ENCODE measurements at regions not wholly inside any gene's neighbourhood (a gene's known extent, or its start where the extent isn't known, plus 50 kb on each side); places are given as distances from the start of the nearest gene placed in this dataset.

- H3K27ac ChIP-seq (ENCODE audit: low read depth in 1 of 2, low read length in 2 of 2): no peak overlapping the region
- Mint-ChIP-seq H3K9me3 (peaks cover 0 to 5% (median 0%) of the 10 kb centered on the region in 7 donors), H3K4me1 (no peaks in the 10 kb centered on the region), H3K27me3 (ENCODE audit: low read depth in 3 of 3) (peaks cover 0 to 2% (median 0%) of the 10 kb centered on the region in 3 donors), H3K27ac (no peak overlapping the region), H3K36me3 (no peaks in the 10 kb centered on the region), H3K4me3 (no peak overlapping the region)
- intact Hi-C loops (cut with micrococcal nuclease): no loop called here
- no peaks in the 10 kb centered on the region for H3K9me3 ChIP-seq (replicated peaks in 1 of 2; ENCODE audit: control insufficient read depth in 1 of 2, insufficient read depth in 1 of 2, low read length in 2 of 2)
- H4K20me1 ChIP-seq (ENCODE audit: insufficient read depth, low read length): no peaks in the 10 kb centered on the region
- WGBS (ENCODE audit: insufficient coverage): no CpG with 5 or more reads among the region's 3 CpGs
- no peaks in the 10 kb centered on the region for H3K4me1 ChIP-seq (ENCODE audit: control insufficient read depth in 1 of 2, insufficient read depth in 2 of 2, low read length in 2 of 2)
- H3K27me3 ChIP-seq (ENCODE audit: control insufficient read depth in 2 of 2, insufficient read depth in 2 of 2, low read length in 2 of 2): no peaks in the 10 kb centered on the region
- H3K4me3 ChIP-seq (replicated peaks in 1 of 3; ENCODE audit: low read depth in 2 of 3, low read length in 3 of 3): no peak overlapping the region
- TF ChIP-seq CTCF (IDR thresholded peaks at IDR 0.05): no peak
- H3K36me3 ChIP-seq (replicated peaks in 1 of 2; ENCODE audit: control insufficient read depth in 1 of 2, insufficient read depth in 2 of 2, low read length in 2 of 2): no peaks in the 10 kb centered on the region
- no peak overlapping the region for H3K4me2 ChIP-seq (replicated peaks; ENCODE audit: extremely low read depth, low read length, poor library complexity, severe bottlenecking)
- no peaks in the 10 kb centered on the region for H3K79me2 ChIP-seq (ENCODE audit: insufficient read depth, low read length)
- no peak overlapping the region for H2AFZ ChIP-seq (ENCODE audit: insufficient read depth, low read depth, low read length, poor library complexity, severe bottlenecking)
- no peak overlapping the region for H3K9ac ChIP-seq (ENCODE audit: insufficient read depth, low read length, poor library complexity, severe bottlenecking)
- no peak for DNase-seq
Measured at GRCh38 chr6:105624021-105624420, 221.1 kb upstream of the PREP start.

GRCh38 chr6:105622226-105622625 lies 219.3 kb upstream of the PREP start:
- peaks cover 0 to 2% (median 0%) of the 10 kb centered on the region in 3 donors for H3K27me3 Mint-ChIP-seq (ENCODE audit: low read depth in 3 of 3)
- no peaks in the 10 kb centered on the region for H3K27me3 ChIP-seq (ENCODE audit: control insufficient read depth in 2 of 2, insufficient read depth in 2 of 2, low read length in 2 of 2)
- no peak overlapping the region for H2AFZ ChIP-seq (ENCODE audit: insufficient read depth, low read depth, low read length, poor library complexity, severe bottlenecking)
- H3K9me3 ChIP-seq (replicated peaks in 1 of 2; ENCODE audit: control insufficient read depth in 1 of 2, insufficient read depth in 1 of 2, low read length in 2 of 2): no peaks in the 10 kb centered on the region
- DNase-seq: no peak
- H3K79me2 ChIP-seq (ENCODE audit: insufficient read depth, low read length): no peaks in the 10 kb centered on the region
- no peak overlapping the region for H3K27ac Mint-ChIP-seq
- H3K9me3 Mint-ChIP-seq: peaks cover 0 to 5% (median 0%) of the 10 kb centered on the region in 7 donors
- intact Hi-C loops (cut with micrococcal nuclease): no loop called here
- no peaks in the 10 kb centered on the region for H4K20me1 ChIP-seq (ENCODE audit: insufficient read depth, low read length)
- no peak overlapping the region for H3K27ac ChIP-seq (ENCODE audit: low read depth in 1 of 2, low read length in 2 of 2)
- H3K4me1 Mint-ChIP-seq: no peaks in the 10 kb centered on the region
- H3K9ac ChIP-seq (ENCODE audit: insufficient read depth, low read length, poor library complexity, severe bottlenecking): no peak overlapping the region
- no peak for TF ChIP-seq CTCF (IDR thresholded peaks at IDR 0.05)
- H3K4me3 Mint-ChIP-seq: no peak overlapping the region
- H3K36me3 Mint-ChIP-seq: no peaks in the 10 kb centered on the region
- H3K36me3 ChIP-seq (replicated peaks in 1 of 2; ENCODE audit: control insufficient read depth in 1 of 2, insufficient read depth in 2 of 2, low read length in 2 of 2): no peaks in the 10 kb centered on the region
- no peak overlapping the region for H3K4me3 ChIP-seq (replicated peaks in 1 of 3; ENCODE audit: low read depth in 2 of 3, low read length in 3 of 3)
- 100% methylated on average over 1 of the region's 3 CpGs for WGBS (ENCODE audit: insufficient coverage)
- H3K4me1 ChIP-seq (ENCODE audit: control insufficient read depth in 1 of 2, insufficient read depth in 2 of 2, low read length in 2 of 2): no peaks in the 10 kb centered on the region
- H3K4me2 ChIP-seq (replicated peaks; ENCODE audit: extremely low read depth, low read length, poor library complexity, severe bottlenecking): no peak overlapping the region
